Esophagus muscularis mucosa (tissue), 4 donors: ENCODE measurements at regions not wholly inside any gene's neighbourhood (a gene's known extent, or its start where the extent isn't known, plus 50 kb on each side); places are given as distances from the start of the nearest gene placed in this dataset.

ENCODE experiments used
- DNase-seq: peaks from one replicate; pipeline ENCODE4 v3.0.0-alpha.2; 2017; ENCODE audit errors: extremely low spot score
- H3K27ac ChIP-seq, 4 donors: fragments of 200-600 bp; sonication (generic); replicated peaks in 1 of 4; 1 replicate in 3 of 4; 2 replicates in 1 of 4; pipeline ENCODE4 v1.5.1; 2016 to 2019; ENCODE audit warnings: mild to moderate bottlenecking in 1 of 4
- H3K27me3 ChIP-seq, 4 donors: fragments of 200-600 bp; sonication (generic); one replicate each; pipeline versions ENCODE4 v1.5.1 to v1.6.0; 2016 to 2019
- H3K36me3 ChIP-seq, 4 donors: fragments of 200-600 bp; sonication (generic); one replicate each; pipeline ENCODE4 v1.5.1; 2016 to 2019
- H3K4me1 ChIP-seq, 4 donors: fragments of 200-600 bp; sonication (generic); one replicate each; pipeline ENCODE4 v1.5.1; 2016 to 2019
- H3K4me3 ChIP-seq, 4 donors: fragments of 200-600 bp; sonication (generic); 1 replicate in 2 of 4; 2 replicates in 2 of 4; pipeline ENCODE4 v1.5.1; 2016 to 2019; ENCODE audit warnings: mild to moderate bottlenecking in 4 of 4, moderate library complexity in 1 of 4
- H3K9me3 ChIP-seq, 4 donors: fragments of 200-600 bp; sonication (generic); 1 replicate in 3 of 4; 2 replicates in 1 of 4; pipeline ENCODE4 v1.5.1; 2016 to 2019
- EP300 ChIP-seq: sonication (generic); formaldehyde crosslinking; IDR thresholded peaks from one replicate; pipeline ENCODE4 v1.6.1; 2017; ENCODE audit warnings: antibody characterized with exemption
- POLR2A ChIP-seq: fragments of 450-650 bp; IDR thresholded peaks from one replicate; pipeline ENCODE4 v1.6.1; 2017; ENCODE audit warnings: antibody characterized with exemption, moderate library complexity, mild to moderate bottlenecking, low read depth
- POLR2AphosphoS5 ChIP-seq, 2 donors: sonication (generic); formaldehyde crosslinking; IDR thresholded peaks; one replicate each; pipeline ENCODE4 v1.6.1; 2017; ENCODE audit warnings: antibody characterized with exemption in 2 of 2
- WGBS: methylation state at CpG from one replicate; pipeline ENCODE4 v1.1.5; 2018; 5-methylcytosine and 5-hydroxymethylcytosine counted together
- intact Hi-C: fragments of 100-400 bp; cut with DNase I; formaldehyde crosslinking; loops from one replicate; pipeline ENCODE4 v1.15.1; 2023
- TF ChIP-seq, protein P1 (sequence below), 3 experiments: fragments of 200-600 bp in 2 of 3; fragments of 450-650 bp in 1 of 3; sonication (generic) in 2 of 3; IDR thresholded peaks; one replicate each; pipeline ENCODE4 v1.5.1; 2017 to 2019; ENCODE audit warnings: antibody characterized with exemption in 3 of 3, mild to moderate bottlenecking in 2 of 3, moderate library complexity in 1 of 3

DNA sequence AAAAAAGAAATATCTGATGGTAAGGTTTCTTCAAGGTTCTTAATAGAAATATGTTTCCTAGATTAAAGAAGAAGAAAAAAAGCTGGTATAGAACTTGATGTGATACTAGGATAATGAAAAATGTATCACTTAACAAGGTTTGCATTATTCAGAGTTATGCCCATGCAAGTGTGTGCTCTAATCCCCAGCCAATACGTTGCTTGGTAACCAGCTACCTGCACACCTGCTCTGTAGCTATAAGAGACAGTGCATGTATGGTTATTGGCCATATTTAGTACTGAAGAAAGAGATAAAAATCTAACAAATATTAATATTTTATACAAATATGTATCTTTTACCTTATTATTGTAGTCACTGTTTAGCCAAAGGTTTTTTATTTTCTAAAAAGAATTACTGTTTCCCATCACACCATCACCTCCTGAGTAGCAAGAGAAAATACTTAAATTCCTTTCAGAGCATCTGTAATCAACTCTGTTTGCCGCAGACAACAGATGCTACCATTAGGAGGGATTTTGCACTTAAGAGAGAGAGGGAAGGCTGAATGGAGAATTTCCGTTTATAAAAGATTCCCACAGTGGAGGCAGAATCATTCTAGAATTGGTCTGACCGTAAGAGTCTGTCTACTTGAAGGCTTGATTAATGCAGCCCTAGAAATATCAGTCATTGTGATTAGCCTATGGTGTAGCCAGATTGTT is 115.6 kb downstream of the NEDD1 start:
- intact Hi-C loops = no loop called here
- DNase-seq = no peak
- no peak overlapping the region for H3K27ac ChIP-seq
- H3K36me3 ChIP-seq = no peaks in the 10 kb centered on the region
- H3K9me3 ChIP-seq = no peaks in the 10 kb centered on the region
- 78% methylated on average over 4 of the region's 4 CpGs for WGBS
- no peak for TF ChIP-seq POLR2AphosphoS5 (IDR thresholded peaks at IDR 0.05)
- H3K4me1 ChIP-seq = no peaks in the 10 kb centered on the region
- H3K4me3 ChIP-seq = no peak overlapping the region
- no peaks in the 10 kb centered on the region for H3K27me3 ChIP-seq

DNA sequence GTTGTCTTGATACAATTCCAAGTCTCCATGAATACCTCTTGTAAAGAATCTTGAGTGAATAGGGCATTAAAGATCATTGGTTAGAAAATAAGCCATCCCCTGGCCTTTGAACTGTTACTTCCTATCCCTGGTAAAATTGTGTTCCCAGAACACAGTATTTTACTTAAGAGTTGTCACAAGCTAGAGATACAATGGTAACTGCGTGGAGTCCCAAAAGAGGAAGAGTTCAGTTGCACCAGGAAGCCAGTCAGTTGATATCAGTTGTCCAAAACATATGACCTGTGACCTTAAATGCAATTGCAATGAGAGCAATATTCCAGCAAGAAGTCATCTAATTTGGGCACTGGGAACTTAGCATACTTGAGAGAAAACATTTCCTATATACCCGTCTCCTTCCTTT is 117.3 kb downstream of the NEDD1 start:
- DNase-seq = no peak
- no peaks in the 10 kb centered on the region for H3K27me3 ChIP-seq
- H3K27ac ChIP-seq = no peak overlapping the region
- no peaks in the 10 kb centered on the region for H3K4me1 ChIP-seq
- TF ChIP-seq POLR2AphosphoS5 (IDR thresholded peaks at IDR 0.05) (no peak), POLR2A (no peak), EP300 (no peak)
- no peaks in the 10 kb centered on the region for H3K9me3 ChIP-seq
- H3K4me3 ChIP-seq = no peak overlapping the region
- no peaks in the 10 kb centered on the region for H3K36me3 ChIP-seq
- intact Hi-C loops = no loop called here
- WGBS = 81% methylated on average over 2 of the region's 2 CpGs

DNA sequence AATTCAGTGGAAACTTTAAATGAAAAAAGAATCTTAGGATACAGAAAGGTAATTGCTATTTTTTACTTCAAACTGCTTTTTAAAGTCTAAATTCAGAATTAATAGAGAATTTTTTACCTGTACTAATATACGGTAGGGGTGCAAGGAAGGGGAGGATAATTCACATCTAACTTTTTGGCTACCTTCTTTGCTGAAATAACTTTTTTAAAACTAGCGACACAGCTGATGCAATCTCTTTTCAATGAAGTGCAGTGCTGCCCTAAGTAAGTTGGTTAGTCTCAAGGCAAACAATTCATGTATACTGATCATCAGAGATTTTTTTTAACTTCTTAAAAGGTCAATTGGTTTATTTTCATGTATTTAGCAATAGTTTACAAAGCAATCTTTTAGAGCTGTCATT is 119.8 kb downstream of the NEDD1 start:
- no peak overlapping the region for H3K4me3 ChIP-seq
- TF ChIP-seq EP300 = no peak
- no peak for TF ChIP-seq POLR2AphosphoS5 (IDR thresholded peaks at IDR 0.05)
- no peak for TF ChIP-seq POLR2A
- TF ChIP-seq, protein P1, sequence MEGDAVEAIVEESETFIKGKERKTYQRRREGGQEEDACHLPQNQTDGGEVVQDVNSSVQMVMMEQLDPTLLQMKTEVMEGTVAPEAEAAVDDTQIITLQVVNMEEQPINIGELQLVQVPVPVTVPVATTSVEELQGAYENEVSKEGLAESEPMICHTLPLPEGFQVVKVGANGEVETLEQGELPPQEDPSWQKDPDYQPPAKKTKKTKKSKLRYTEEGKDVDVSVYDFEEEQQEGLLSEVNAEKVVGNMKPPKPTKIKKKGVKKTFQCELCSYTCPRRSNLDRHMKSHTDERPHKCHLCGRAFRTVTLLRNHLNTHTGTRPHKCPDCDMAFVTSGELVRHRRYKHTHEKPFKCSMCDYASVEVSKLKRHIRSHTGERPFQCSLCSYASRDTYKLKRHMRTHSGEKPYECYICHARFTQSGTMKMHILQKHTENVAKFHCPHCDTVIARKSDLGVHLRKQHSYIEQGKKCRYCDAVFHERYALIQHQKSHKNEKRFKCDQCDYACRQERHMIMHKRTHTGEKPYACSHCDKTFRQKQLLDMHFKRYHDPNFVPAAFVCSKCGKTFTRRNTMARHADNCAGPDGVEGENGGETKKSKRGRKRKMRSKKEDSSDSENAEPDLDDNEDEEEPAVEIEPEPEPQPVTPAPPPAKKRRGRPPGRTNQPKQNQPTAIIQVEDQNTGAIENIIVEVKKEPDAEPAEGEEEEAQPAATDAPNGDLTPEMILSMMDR (IDR thresholded peaks at IDR 0.05) = no peak
- no peaks in the 10 kb centered on the region for H3K36me3 ChIP-seq
- no peak for DNase-seq
- no peaks in the 10 kb centered on the region for H3K27me3 ChIP-seq
- intact Hi-C loops = no loop called here
- no peaks in the 10 kb centered on the region for H3K9me3 ChIP-seq
- no peaks in the 10 kb centered on the region for H3K4me1 ChIP-seq
- WGBS = 89% methylated on average over 2 of the region's 2 CpGs
- H3K27ac ChIP-seq = no peak overlapping the region

DNA sequence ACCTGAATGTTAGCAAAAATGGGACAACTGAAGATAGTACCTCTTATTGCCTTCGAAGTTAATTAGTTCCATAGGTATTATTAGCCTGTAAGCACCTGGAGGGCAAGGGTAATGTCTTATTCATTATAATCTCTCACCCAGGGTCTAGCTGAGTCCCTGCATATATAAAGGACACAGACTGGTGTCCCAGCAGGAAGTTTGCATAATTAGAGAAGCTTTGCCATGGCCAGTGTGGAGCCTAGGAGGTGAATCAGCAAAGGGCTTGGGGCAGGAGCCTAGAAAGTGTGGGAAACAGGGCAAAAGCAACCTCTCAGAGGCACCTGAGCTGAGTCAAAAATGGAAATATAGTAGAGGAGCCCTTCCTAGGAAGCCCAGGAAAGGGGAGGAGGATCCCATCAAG is 120.4 kb downstream of the NEDD1 start:
- no peak overlapping the region for H3K4me3 ChIP-seq
- no peak overlapping the region for H3K27ac ChIP-seq
- no peaks in the 10 kb centered on the region for H3K9me3 ChIP-seq
- no peaks in the 10 kb centered on the region for H3K36me3 ChIP-seq
- H3K4me1 ChIP-seq = no peaks in the 10 kb centered on the region
- intact Hi-C loops = no loop called here
- 83% methylated on average over 1 of the region's 1 CpG for WGBS
- no peaks in the 10 kb centered on the region for H3K27me3 ChIP-seq
- TF ChIP-seq POLR2A (no peak), EP300 (no peak), POLR2AphosphoS5 (IDR thresholded peaks at IDR 0.05) (no peak)
- TF ChIP-seq, protein P1 (IDR thresholded peaks at IDR 0.05) = no peak
- DNase-seq = no peak

DNA sequence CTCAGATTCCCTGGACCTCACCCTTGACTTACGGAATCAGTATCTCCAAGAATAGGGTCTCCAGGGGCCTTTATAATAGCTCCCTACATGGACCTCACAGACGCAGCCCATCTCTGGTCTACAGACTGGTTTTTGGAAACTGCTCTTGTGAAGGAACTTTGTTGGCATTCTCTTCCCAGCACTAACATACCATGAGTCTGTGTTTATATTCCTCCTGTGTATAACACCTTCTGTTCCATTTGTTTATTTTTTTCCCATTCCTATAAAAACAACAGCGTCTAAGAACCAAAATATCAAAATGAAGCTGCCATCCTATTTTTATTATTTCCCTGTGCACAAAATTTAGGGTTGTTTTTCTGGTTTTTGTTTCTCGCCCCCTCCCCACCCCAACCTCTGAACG is 131.1 kb downstream of the NEDD1 start:
- intact Hi-C loops = no loop called here
- DNase-seq = no peak
- TF ChIP-seq POLR2A (no peak), POLR2AphosphoS5 (IDR thresholded peaks at IDR 0.05) (no peak), EP300 (no peak)
- TF ChIP-seq, protein P1 (IDR thresholded peaks at IDR 0.05) = no peak

DNA sequence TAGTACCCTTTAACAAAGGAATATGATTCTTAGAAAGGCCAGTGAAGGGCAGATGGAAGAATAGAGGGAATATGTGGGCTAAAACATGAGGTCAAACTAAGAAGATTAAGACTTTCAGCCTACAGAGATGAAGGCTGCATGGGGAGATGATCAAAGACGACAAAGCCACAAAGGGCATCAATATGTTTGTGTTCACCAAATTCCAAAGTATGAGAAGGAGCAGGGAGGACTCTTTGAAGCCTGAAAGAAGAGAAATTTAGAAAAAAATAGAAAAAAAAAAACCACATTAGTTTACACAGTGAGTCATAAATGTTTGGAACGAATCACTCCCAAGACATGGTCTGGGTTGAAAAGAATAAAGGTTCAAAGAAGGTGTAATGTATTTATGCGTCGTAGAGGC is 131.8 kb downstream of the NEDD1 start:
- intact Hi-C loops = no loop called here
- H3K27ac ChIP-seq = no peak overlapping the region
- no peaks in the 10 kb centered on the region for H3K4me1 ChIP-seq
- no peaks in the 10 kb centered on the region for H3K9me3 ChIP-seq
- no peak for DNase-seq
- no peak for TF ChIP-seq POLR2A
- TF ChIP-seq, protein P1 (IDR thresholded peaks at IDR 0.05) = no peak
- no peak for TF ChIP-seq POLR2AphosphoS5 (IDR thresholded peaks at IDR 0.05)
- no peak for TF ChIP-seq EP300
- H3K36me3 ChIP-seq = no peaks in the 10 kb centered on the region
- no peak overlapping the region for H3K4me3 ChIP-seq
- 63% methylated on average over 4 of the region's 4 CpGs for WGBS
- no peaks in the 10 kb centered on the region for H3K27me3 ChIP-seq

More for the DNA sequence above, 131.1 kb downstream of the NEDD1 start:
- H3K27ac ChIP-seq = no peak overlapping the region
- H3K9me3 ChIP-seq = no peaks in the 10 kb centered on the region
- no peaks in the 10 kb centered on the region for H3K4me1 ChIP-seq
- no peaks in the 10 kb centered on the region for H3K27me3 ChIP-seq
- H3K4me3 ChIP-seq = no peak overlapping the region
- H3K36me3 ChIP-seq = no peaks in the 10 kb centered on the region
- 60% methylated on average over 5 of the region's 5 CpGs for WGBS
